ENCODE measurements at regions not wholly inside any gene's neighbourhood (a gene's known extent, or its start where the extent isn't known, plus 50 kb on each side); places are given as distances from the start of the nearest gene placed in this dataset.

- Histone ChIP-seq H3K4me1 (ENCODE audit: control insufficient read depth, insufficient read depth, low read length) (no peaks in the 10 kb centered on the region), H3K36me3 (ENCODE audit: control insufficient read depth, insufficient read depth, low read length) (no peaks in the 10 kb centered on the region), H3K9me1 (ENCODE audit: insufficient read depth, low read length) (no peaks in the 10 kb centered on the region), H3K56ac (ENCODE audit: extremely low read depth, insufficient read depth, low read length) (no peak overlapping the region), H2AK5ac (ENCODE audit: low read depth, low read length) (no peak overlapping the region), H3K18ac (ENCODE audit: low read depth, low read length) (no peak overlapping the region), H3K4me2 (ENCODE audit: low read depth, low read length) (no peak overlapping the region), H2BK5ac (ENCODE audit: low read depth, low read length, poor library complexity, severe bottlenecking) (no peak overlapping the region), H2BK15ac (ENCODE audit: low read depth, low read length) (no peak overlapping the region), H3K27me3 (ENCODE audit: control insufficient read depth, insufficient read depth, low read length) (peaks cover 17% of the 10 kb centered on the region), H2AK9ac (replicated peaks; ENCODE audit: low read depth, low read length, poor library complexity) (no peak overlapping the region), H2BK20ac (ENCODE audit: low read depth, low read length) (no peak overlapping the region), H3K79me1 (ENCODE audit: low read depth in 1 of 2, low read length in 2 of 2) (no peaks in the 10 kb centered on the region), H4K5ac (ENCODE audit: low read depth, low read length) (no peak overlapping the region), H2AFZ (replicated peaks; ENCODE audit: low read length, poor library complexity) (no peak overlapping the region), H4K8ac (ENCODE audit: low read depth in 2 of 2, low read length in 2 of 2) (no peak overlapping the region), H3K9ac (ENCODE audit: low read depth, low read length) (no peak overlapping the region), H3K14ac (replicated peaks; ENCODE audit: low read depth, low read length) (no peak overlapping the region), H3K4ac (ENCODE audit: low read depth, low read length) (no peak overlapping the region), H3K9me3 (ENCODE audit: control insufficient read depth, insufficient read depth, low read length) (no peaks in the 10 kb centered on the region), H4K91ac (ENCODE audit: insufficient read depth, low read depth, low read length) (no peak overlapping the region), H3K23ac (ENCODE audit: low read depth, low read length) (no peak overlapping the region), H3K4me3 (ENCODE audit: insufficient read depth, low read depth, low read length) (no peak overlapping the region), H2BK120ac (ENCODE audit: low read depth, low read length) (no peak overlapping the region), H3K27ac (ENCODE audit: insufficient read depth, low read length) (no peak overlapping the region), H4K20me1 (ENCODE audit: insufficient read depth, low read length) (no peaks in the 10 kb centered on the region)
- no peak for DNase-seq
- TF ChIP-seq, protein P1, sequence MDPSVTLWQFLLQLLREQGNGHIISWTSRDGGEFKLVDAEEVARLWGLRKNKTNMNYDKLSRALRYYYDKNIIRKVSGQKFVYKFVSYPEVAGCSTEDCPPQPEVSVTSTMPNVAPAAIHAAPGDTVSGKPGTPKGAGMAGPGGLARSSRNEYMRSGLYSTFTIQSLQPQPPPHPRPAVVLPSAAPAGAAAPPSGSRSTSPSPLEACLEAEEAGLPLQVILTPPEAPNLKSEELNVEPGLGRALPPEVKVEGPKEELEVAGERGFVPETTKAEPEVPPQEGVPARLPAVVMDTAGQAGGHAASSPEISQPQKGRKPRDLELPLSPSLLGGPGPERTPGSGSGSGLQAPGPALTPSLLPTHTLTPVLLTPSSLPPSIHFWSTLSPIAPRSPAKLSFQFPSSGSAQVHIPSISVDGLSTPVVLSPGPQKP (IDR thresholded peaks at IDR 0.05; ENCODE audit: borderline replicate concordance, low read depth, low read length), result no peak
- TF ChIP-seq CEBPB (IDR thresholded peaks at IDR 0.05; ENCODE audit: low read depth, low read length), result no peak
- no peak for TF ChIP-seq SMC3 (IDR thresholded peaks at IDR 0.05; ENCODE audit: low read depth, low read length)
- TF ChIP-seq MXI1 (IDR thresholded peaks at IDR 0.05; ENCODE audit: borderline replicate concordance, low read depth, low read length), result no peak
- no peak for TF ChIP-seq USF2 (IDR thresholded peaks at IDR 0.05; ENCODE audit: low read depth, low read length)
- no peak for TF ChIP-seq MAFK (IDR thresholded peaks at IDR 0.05; ENCODE audit: low read depth, low read length)
- no peak for TF ChIP-seq POLR2A (IDR thresholded peaks at IDR 0.05; ENCODE audit: low read depth, low read length)
- TF ChIP-seq RFX5 (IDR thresholded peaks at IDR 0.05; ENCODE audit: low read depth, low read length), result no peak
- no peak for TF ChIP-seq NFE2L2 (IDR thresholded peaks at IDR 0.05; ENCODE audit: low read depth, low read length)
- no peak for TF ChIP-seq MAZ (IDR thresholded peaks at IDR 0.05; ENCODE audit: borderline replicate concordance, low read depth, low read length)
- no peak for TF ChIP-seq RAD21 (IDR thresholded peaks at IDR 0.05; ENCODE audit: low read length)
- no peak for TF ChIP-seq CHD1 (IDR thresholded peaks at IDR 0.05; ENCODE audit: low read depth, low read length)
- TF ChIP-seq RCOR1 (IDR thresholded peaks at IDR 0.05; ENCODE audit: insufficient replicate concordance, low read length), result no peak
- POLR2A ChIA-PET (ENCODE audit: unreplicated experiment), result no interaction called here
- intact Hi-C loops (cut with micrococcal nuclease), result no loop called here
- dilution Hi-C loops (cut with HindIII; ENCODE audit: low sequenced_read_pairs, unreplicated experiment), result no loop called here
- in situ Hi-C loops (cut with MboI; ENCODE audit: low sequenced_read_pairs), result no loop called here
- no TSS peak for BruUV-seq (replicated peaks)
- no peak for ATAC-seq (ENCODE audit: low read depth)
- CTCF ChIA-PET, result no interaction called here
- WGBS, 2 experiments (ENCODE audit: extremely low coverage in 2 of 2, insufficient read length in 1 of 2), result no CpG with 5 or more reads among the region's 2 CpGs
These were observed 97.5 kb upstream of the PAX2 start for GRCh38 chr10:100647928-100648327.
